CD4-positive, alpha-beta T cell treated with Interleukin-6 for 4 hours (primary cell): ENCODE measurements at regions not wholly inside any gene's neighbourhood (a gene's known extent, or its start where the extent isn't known, plus 50 kb on each side); places are given as distances from the start of the nearest gene placed in this dataset.

Experiments used
- DNase-seq: peaks from one replicate; pipeline ENCODE4 v3.0.0-alpha.2; 2020; ENCODE audit warnings: mixed read lengths

DNA sequence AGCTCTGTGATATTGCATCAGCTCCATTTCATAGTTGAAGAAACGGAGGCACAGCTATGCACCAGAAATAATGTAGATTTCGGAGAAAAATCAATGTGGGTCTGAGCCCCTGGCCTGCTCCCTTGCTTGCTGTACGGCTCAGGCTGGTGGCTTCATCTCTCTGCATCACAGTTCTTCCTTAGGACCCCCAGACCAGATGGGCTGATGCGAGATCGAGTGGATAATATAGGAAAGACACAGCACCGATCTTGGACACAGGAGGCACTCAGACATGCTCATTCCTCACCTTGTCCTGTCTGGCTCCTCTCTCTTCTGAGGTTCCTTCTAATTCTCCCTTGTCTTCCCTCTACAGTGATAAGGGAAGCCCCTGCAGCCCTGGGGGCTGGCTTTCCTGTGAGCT lies 365.9 kb upstream of the ZMIZ1 start:
- no peak for DNase-seq

DNA sequence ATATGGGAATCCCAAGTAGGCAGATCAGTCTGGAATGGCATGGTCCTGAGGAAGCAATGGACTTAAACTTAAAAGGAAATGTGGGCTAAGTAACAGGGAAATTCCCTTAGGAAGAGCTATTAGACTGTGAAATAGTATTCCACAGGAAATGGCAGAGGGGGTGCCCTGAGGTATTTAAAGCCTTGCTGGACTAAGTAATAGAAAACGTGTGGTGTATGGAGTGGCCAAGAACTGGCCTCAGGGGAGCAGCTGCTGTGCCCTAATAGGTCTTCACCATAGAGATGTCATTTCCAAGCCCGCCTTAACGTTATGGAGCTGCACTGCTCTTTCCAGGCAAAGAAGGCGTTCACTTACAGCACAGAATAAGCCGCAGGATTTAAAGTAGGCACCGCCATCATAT lies 365.2 kb upstream of the ZMIZ1 start:
- no peak for DNase-seq

- no peak for DNase-seq
These were observed 362.5 kb upstream of the ZMIZ1 start for GRCh38 chr10:78706256-78706655.

- no peak for DNase-seq
These were observed 361.8 kb upstream of the ZMIZ1 start for GRCh38 chr10:78706726-78707540.

- no peak for DNase-seq
These were observed 361.0 kb upstream of the ZMIZ1 start for GRCh38 chr10:78707745-78708144.

DNA sequence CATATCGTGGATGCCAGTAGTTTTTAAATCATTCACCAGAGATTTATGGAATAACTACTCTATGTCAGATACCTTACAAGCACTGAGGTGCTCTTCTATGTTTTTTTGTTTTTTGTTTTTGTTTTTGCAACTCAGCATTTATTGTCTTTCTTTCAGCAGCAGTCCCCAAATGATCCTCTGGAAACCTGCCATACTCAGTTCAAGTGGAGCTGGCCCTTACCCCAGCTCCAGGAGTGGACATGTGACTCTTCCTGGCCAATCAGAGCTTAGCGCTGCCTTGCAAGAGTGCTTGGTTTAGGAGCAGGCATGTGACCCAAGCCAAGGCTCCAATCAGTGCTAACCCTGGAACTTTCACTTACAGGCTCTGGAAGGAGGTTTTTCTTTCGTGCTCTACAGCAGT lies 356.6 kb upstream of the ZMIZ1 start:
- no peak for DNase-seq

GRCh38 chr10:78713659-78714058 lies 355.1 kb upstream of the ZMIZ1 start:
- DNase-seq = no peak

DNA sequence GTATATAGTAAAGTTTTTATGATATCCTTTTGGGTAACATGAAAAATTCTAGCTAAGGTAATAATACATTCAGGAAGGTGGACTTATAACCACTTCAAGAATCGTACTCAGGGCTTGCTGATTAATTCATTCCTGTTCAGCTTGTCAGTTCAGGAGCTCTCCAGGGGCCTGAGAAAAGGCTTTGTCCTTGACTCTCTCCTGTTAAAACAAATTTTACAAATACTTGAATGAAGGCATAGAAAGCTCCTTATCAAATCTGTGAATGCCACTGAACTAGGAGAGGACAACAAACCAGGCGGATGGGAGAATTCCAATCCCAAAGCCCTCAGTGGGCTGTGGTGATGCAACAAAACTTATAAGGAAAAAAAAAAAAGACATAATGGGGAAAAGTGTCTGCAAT lies 354.5 kb upstream of the ZMIZ1 start:
- DNase-seq = no peak

DNA sequence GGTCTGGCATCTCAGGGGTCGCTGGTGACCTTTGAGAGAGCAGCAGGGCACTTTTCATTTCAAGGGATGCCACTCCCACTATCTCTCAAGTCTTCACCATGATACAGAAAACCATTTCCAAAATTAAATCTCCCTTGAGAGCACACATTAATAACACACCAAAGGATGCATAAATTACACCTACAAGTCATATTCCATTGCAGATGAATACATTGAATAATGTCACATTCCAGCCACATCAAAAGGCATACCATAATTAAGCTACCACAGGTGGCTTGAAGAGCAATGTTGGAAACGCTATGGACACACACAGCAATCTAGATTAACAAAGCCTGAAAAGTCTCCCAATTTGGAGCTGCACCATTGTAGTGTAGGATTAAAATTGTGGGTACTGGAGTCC lies 353.3 kb upstream of the ZMIZ1 start:
- no peak for DNase-seq

DNA sequence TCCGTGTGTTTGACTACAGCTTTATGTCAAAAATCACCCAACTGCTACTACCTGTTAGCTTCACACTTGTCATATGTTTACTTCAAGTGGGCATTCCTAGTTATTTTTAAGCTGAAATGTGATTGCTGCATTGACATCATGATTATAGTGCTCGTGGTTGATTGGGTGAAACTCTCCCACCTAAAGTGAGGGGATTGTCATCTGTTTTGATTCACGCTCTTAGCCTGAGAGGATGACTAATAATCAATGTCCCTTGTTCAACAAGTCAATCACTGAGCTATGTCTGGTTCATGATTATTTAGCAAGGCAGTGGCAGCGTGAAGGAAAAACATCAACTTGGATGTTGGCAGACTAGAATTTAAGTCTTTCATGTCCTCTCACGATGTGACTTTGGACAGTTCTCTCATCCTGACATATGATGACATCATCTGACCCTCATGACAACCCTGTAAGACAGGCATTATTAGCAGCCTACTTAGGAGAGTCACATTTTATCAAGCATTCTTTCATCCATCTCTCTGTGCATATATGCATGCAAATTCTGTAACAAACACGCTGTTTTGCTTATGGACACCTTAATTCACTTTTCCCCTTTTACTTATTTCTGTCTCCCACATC lies 352.6 kb upstream of the ZMIZ1 start:
- no peak for DNase-seq

- no peak for DNase-seq
These were observed 351.6 kb upstream of the ZMIZ1 start for GRCh38 chr10:78717200-78717599.

GRCh38 chr10:78718032-78718572 lies 350.7 kb upstream of the ZMIZ1 start:
- no peak for DNase-seq

DNA sequence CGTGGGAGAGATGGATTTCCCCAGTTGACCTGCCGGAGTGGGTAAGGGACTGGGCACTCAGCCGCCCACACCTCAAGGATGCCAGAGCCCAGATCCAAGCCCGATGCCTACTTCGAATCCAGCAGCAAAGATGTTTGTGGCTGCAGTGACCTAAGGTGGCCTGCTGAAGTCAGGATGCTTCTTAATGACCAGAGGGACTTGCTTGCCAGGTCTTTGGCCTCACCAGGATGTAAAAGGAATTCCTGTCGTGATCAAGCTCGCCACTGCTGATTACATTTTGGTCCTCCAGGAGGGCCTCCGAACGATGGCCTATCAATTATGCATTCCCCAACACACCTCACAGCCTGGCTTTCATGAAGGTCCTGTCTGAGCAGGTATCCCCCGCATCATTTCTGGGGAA lies 349.5 kb upstream of the ZMIZ1 start:
- DNase-seq = no peak

DNA sequence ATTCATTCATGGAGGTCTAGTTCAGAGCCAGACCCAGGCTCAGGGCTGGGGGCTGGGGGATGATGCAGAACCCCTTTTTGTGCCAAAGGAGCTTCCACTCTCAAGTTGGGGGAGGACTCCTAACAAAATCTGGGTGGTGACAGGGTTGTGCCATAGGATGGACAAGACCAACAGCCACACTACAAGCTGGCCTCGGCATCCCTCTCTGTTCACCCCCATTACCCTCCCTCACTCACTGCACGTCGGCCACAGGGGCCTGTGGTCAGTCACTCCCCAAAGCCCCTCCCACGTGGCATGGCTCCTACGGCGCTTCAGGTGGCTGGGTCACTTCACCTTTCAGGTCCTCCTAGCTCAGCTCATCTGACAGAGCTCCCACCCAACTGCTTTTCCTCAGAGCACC lies 348.7 kb upstream of the ZMIZ1 start:
- DNase-seq = no peak

GRCh38 chr10:78721231-78721630 lies 347.5 kb upstream of the ZMIZ1 start:
- no peak for DNase-seq

- no peak for DNase-seq
These were observed 343.9 kb upstream of the ZMIZ1 start for GRCh38 chr10:78724846-78725245.

- DNase-seq = no peak
These were observed 342.6 kb upstream of the ZMIZ1 start for GRCh38 chr10:78726171-78726570.

- no peak for DNase-seq
These were observed 341.5 kb upstream of the ZMIZ1 start for GRCh38 chr10:78727251-78727650.

GRCh38 chr10:78727728-78728127 lies 341.0 kb upstream of the ZMIZ1 start:
- no peak for DNase-seq

GRCh38 chr10:78728176-78728575 lies 340.6 kb upstream of the ZMIZ1 start:
- no peak for DNase-seq

DNA sequence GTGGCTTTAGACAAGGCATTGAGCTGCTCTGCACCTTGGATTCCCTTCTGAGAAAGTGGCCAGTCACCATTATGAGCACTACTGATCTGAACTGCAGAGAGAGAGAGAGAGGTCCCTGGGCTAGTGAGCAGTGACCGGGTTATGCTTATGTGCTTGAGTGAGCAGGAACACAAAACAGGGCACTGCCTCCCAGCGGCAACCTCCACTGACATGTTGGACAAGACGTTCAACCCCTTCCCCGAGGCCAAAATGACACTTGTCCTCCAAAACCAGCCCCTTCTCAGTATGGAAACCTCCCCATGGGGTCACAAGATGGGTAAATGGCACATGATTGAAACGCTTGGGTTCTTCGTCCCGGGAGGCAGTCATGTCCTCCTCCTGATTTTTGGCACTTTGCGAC lies 339.4 kb upstream of the ZMIZ1 start:
- DNase-seq = no peak

- no peak for DNase-seq
These were observed 339.0 kb upstream of the ZMIZ1 start for GRCh38 chr10:78729800-78730199.

DNA sequence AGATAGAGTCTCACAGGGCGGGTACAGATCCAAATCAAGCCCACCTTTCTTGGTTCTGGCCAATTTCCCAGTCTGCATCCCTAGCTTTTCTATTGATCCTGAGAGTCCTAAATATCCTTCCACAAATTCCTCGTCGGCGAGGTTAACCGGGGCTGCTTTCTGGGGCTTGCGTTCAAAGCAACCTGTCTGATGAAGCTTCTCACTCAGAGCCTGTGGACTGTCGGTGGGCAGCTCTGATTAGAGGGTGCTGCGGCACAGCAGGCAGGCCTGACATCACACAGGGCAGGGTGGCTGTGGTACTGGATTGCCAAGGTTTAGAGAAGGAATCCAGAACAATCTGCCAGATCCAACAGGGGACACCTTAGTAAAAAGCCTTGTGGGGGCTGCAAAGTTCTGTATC lies 338.0 kb upstream of the ZMIZ1 start:
- DNase-seq = no peak

- no peak for DNase-seq
These were observed 337.1 kb upstream of the ZMIZ1 start for GRCh38 chr10:78731675-78732074.

- no peak for DNase-seq
These were observed 336.4 kb upstream of the ZMIZ1 start for GRCh38 chr10:78732381-78732780.
